Fibroblast of skin of right biceps (primary cell): ENCODE measurements at regions not wholly inside any gene's neighbourhood (a gene's known extent, or its start where the extent isn't known, plus 50 kb on each side); places are given as distances from the start of the nearest gene placed in this dataset.

Source experiments
- DNase-seq: peaks from one replicate; pipeline ENCODE4 v3.0.0-alpha.2; 2013

DNA sequence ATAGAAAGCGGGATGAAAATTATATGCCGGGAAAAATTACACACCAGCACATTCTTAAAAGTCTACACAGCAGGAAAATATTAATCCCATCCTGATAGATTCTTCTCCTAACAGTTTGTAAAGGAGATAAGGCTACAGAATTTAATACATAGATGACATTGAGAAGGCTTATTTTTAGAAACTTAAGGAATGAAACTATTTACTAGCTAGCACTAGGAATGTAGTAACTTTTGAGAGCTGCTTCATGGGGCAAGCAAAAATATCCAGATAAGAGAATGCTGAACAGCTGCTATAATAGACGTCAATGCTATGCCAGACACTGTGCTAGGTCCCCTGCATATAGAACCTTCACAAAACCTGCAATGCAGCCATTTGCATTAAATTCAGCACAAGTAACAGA lies 912.7 kb upstream of the NR2F2 start:
- no peak for DNase-seq

DNA sequence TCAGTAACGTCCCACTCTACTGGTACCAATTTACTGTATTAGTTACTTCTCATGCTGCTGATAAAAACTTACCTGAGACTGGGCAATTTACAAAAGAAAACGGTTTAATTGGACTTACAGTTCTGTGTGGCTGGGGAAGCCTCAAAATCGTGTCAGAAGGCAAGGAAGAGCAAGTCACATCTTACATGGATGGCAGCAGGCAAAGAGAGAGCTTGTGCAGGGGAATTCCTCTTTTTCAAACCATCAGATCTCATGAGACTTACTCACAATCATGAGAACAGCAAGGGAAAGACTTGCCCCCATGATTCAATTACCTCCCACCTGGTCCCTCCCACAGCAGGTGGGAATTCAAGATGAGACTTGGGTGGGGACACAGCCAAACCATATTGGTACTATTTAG lies 908.2 kb upstream of the NR2F2 start:
- DNase-seq = no peak

DNA sequence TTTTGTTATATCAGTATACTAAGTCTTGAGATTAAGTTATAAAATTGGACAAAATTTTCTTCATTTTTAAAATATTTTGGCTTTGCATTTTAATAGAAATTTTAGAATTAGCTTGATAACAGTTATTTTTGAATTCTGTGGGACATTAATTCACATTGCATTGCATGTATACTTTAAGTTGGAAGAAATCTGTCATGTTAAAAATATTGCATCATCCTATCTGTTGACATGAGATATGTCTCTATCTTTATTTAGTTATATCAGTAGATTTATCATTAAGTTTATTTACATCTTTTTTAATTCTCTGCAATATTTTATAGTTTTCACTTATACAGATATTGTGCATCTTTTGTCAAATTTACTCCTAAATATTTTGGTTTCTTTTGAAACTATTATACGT lies 904.6 kb upstream of the NR2F2 start:
- no peak for DNase-seq

DNA sequence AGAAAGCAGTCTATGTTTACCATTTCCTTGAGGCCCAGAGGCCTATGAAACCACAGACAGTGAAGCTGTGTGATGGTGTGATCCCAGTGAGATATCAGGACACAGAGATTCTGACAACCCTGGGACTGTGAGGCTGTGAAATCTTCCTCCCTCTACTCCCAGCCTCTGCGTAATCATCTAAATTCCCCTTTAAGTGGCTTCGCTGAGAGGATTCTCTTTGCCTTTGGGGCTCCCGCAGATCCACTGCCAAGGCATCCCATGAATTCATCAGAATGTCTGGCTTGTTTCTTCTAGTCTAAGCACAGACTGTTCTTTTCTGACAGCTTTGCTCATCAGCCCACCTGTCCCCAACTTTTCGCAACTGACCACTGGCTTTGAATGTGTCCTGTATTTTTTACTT lies 901.2 kb upstream of the NR2F2 start:
- no peak for DNase-seq

DNA sequence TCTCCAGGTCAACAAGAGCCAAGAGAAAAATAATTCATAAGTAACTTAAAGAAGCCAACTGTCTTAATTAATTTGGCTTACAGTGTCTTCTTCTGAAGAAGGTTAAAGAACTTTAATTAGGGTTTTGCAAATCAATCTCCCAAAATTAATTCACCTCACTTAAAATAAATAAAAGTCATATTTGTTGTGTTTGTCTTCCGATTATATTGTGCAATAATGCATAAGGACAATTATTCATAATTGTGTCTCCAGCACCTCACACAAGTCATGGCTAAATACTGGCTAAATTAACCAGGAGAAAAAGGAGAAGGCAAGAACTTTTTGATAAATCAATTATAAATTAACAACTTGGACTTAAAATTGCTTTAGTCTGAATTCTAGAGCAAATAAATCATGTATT lies 899.0 kb upstream of the NR2F2 start:
- no peak for DNase-seq

DNA sequence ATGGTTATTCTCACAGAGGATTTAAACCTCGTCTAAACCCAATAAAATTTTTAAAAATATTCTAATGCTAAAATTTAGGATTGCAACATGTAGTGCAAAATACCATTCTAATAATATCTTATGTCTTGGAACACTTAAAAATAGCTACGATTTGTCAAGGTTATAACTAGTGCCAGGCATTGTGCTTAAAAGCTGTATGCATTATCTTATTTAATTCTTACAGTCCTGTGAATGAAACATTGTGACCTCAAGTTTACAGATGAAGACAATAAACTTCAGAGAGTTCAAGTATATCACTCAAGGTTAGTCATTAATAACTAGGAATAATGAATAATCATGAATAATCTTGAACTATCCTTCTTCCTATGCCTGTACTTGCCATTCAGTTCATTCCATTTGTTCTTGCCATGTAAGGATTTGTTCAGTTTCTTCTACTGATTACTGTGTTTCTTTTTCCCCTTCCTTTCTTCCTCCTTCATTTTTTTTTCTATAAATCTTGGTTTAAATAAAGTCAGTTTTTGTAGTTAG lies 897.6 kb upstream of the NR2F2 start:
- DNase-seq = no peak

DNA sequence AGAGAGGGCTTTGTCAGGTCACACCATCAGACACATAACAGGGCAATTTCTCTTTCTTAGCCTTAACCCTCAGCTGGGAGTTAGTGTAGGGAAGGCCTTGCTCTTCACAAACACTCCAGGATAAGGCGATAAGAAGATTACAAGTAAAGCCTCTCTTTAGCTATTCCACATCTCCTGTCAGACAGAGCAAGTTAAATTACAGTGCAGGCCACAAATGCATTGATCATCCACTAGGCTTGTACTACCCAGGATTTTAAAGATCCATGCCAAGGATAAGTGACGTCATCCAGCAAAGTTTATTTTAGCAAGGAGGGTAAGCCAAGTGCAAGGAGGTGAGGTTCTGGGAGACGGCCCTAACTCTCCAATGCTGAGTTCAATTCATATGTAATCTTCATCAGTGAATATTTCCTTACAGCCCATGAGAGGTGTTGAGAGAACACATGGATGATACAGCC lies 890.6 kb upstream of the NR2F2 start:
- DNase-seq = peak; percentile 24

DNA sequence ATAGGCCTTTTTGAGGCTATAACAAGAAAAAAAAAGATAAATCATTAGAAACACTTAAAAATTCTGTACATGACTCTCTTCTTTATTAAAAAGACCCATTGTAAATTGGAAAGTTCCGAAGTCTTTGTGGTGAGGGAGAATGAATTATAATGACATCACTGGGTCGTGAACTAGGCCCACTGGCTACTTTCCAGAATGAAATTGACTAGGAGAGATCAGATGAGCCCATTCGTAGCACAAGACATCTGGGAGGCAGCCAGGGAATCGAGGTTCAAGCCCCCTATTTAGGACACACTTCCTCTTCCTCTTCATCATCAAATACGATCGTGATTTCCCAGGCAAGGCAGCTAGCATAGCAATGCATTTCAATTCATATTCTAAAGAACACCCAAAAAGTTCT lies 889.8 kb upstream of the NR2F2 start:
- no peak for DNase-seq

DNA sequence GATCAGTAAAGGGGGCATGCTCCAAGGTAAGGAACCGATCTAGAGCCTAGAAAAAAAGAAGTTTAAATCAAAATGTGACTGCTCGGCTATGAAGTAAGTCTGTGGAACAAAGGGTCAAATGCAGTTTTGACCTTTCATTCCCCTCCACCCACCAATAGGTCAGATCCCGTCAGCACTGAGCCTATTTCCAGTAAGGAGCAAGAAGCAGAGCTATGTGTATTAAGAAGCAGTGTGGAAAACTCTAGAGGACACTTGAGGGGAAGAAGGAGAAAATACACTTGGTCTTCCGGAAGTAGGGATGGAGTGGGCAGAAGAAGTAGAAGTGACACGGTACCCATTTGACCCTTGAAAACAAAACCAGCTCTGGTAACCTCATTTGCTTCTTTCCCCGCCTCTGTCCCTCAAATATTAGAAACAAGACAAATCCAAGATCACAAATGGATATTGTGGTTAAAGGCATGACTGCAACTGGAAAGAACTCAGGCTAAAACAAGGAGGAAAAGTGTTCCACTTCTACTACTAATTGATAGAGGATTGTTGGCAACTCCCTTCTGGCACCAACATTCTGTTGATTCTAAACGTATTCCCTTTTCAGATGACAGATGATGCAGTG lies 888.3 kb upstream of the NR2F2 start:
- DNase-seq = no peak

DNA sequence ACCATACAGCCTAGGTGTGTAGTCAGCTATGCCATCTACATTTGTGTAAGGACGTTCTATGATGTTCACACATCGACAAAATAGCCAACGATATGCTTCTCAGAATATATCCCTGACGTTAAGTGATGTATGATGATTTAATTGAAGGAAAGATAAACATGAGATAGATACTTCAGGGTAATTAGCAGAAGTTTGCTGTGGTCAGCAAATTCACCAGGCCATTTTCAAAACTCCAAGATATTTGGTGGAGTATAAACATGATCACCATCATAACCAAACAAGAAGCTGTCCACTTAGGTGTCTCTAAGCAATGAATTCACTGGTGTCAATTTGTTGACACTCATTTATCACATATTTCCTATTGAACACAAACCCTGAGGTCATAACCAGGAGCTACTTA lies 885.6 kb upstream of the NR2F2 start:
- no peak for DNase-seq

DNA sequence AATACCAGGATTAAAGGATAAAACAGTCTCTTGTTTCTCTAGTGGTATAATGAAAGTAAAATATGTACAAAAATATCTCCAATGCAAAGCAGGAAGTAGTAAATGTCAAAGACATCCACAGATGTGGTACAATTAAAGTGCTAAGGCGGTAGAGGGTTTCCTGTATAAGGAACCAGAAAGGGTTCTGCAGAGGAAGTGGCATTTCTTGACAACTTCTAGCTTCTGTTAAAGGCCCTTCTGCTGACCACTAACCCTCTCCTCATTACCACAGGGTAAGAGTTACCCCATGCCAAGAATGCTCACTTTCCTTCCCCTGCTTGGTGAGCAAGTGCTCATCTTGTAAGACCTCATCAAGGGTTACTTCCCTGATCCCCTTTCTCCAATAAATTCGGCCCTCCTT lies 883.6 kb upstream of the NR2F2 start:
- no peak for DNase-seq

DNA sequence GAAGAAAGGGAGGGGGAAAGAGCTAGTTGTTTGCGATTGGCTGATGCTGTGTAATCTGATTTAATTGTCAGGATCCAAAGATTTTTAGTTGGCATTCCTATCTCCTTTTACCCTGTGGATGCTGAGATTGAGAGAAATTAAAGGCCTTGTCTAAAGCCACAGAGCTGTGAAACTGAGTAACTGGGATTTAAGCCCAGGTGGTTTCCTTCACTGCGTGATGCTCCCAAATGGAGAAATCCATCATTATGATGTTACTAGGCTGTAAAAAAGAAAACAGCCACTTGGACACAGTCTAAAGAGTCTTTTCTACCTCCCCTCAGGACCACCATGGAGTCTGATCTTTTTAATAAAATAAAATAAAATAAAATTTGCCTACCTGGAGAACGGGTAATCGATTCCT lies 883.0 kb upstream of the NR2F2 start:
- DNase-seq = no peak

DNA sequence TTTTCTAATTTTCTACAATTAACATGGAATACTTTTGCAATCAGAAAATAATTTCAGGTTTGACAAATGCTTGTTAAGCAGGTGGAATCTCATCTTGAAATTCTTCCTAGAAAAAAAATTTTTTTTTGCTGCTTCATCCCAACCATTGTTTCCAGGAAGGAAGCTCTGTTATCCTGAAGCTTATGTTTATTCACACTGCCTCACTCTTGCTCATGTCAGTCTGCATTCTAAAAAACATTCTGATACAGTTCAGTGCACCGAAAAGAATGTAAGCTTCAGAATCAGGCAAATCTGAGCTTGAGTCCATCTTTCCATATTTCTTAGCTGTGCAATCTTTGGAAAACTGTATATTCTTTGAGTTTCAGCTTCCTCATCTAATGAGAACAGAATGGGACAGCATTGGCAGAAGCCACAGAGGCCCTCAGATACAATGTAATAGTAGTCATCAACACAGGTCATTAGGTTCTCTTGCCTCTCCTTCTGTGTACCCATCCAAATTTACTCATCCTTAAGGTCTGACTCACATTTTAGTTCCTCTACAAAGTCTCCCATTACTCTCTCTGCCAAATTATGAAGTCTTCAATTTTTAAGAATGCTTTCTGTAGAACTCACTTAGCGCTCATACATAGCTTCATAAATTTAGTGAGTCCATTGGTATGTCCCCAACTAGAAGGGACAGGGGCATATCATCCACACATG lies 881.8 kb upstream of the NR2F2 start:
- peak; percentile 53 for DNase-seq

DNA sequence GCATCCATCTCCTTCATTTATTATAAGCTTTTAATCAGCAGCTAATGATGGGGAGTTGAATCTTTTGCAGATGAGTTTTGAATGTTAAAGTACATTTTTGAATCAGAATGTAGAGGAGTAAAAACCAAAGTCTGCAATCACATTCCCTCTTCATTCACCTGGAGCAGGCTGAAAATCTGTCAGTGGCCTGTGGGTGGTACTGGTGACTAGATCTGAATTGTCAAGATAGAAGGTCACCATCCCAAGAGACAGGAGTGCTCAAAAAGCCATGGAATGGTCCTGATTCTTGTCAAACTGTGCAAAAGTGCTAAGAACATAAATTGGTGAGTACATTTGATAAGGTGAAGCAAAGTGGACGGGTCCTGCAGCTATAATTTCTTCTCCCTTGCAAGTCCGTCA lies 881.3 kb upstream of the NR2F2 start:
- no peak for DNase-seq

DNA sequence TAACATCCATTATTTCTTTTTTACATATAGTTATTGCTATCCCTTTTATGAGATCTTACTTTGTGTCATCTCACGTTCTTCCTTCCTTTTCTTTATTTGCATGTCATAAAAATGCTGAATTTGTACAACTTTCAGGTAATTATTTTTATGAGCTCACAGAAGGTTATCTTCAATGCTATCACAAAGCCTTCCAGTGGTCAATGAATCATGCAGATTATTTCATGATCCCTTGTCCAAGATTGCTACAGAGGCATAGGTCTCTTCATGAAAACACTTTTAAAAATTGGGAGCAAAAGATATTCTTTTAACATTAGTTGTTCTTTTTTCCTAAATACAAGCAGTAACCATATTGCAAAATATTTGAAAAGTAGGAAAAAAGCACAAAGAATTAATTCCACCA lies 880.1 kb upstream of the NR2F2 start:
- DNase-seq = no peak

DNA sequence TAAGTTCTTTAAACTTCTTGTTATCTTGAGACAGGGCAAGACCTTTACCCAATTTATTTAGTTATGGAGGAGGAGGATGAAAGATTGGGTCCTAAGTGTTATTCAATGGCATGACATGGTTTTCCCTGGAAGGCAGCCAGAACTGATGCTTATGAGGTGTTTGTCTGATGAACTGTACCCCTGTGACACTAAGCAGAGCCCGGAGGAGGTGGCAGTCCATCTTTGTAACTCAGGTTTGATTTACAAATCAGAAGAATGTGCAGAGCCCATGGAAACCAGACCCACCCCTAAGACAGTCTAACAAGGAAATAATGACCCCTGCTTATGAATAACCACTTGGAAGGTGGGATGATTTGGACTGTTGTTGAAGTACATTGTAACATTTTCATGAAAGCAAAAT lies 878.6 kb upstream of the NR2F2 start:
- DNase-seq = no peak

DNA sequence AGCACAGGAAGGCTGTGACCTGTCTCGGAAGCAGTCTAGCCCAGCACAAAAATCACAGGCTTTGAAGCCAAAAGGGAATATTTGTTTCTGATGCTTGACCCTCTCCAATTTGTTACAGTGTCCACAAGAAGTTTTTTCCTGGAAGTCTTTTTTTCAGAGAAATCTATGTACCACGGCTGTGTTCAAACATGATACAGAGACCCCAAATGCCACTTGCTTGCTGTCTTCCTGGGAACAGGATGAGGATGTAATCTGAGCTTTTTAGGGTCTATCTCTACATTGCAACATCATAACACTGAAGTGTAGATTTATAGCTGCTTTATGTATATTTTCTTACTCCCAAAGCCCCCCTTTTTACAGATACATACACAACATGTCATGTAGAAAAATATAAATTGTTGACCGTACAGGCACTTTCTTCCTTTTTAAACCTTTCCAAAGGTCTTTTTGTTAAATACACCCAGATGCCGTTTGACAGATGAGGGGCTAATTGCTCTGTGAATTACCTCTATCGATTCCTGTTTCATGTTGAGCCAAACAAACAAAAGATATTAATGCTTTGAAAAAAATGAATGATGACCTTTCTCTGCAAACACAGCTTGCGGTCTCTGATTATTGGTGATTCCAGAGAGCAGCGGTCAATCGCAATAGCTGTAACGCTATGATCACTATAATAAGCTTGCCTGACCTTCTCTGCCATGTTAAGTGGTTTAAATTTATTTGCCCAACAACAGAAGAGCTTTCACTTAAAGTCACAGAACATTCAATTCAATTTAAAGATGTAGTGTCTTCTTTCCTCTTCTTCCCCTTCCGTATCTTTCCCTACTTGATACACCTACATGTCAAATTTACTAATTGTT lies 875.9 kb upstream of the NR2F2 start:
- DNase-seq = no peak

DNA sequence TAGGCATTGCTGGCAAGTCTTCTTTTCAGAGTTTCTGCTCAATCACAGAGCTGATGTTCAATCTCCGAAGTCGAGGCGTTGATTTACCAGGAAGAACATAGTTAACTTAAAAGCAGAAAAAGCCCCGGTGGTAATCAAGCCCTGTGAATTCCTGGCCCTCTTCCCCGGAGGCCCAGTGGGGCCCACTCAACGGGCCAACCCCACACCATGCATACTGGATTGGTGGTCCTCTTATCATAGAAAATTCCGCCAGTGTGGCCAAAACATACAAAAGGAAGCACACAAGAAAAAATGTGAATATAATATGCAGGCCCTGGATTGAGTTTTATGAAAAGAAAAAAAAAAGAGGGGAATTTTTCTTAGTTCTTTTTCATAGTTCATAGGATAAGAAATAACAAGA lies 873.0 kb upstream of the NR2F2 start:
- DNase-seq = peak; percentile 12

DNA sequence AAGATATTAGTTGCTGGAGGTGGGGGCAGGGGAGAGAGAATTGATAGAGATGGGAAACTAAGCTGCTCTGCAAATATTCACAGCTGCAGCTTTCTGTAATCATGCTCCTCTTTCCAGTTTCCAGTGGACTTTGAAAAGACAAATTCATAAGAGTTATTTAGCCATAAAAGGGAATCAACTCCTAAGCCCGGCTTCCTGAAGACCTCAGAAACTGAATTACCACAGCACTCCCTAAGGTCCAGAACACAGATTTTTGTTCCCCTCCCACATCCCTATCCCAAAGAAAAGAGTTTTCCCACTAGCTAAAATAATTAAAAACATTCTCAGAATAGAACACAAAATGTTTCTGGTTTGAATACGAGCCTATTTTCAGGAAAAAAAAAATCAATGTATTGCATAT lies 871.8 kb upstream of the NR2F2 start:
- peak; percentile 8 for DNase-seq

DNA sequence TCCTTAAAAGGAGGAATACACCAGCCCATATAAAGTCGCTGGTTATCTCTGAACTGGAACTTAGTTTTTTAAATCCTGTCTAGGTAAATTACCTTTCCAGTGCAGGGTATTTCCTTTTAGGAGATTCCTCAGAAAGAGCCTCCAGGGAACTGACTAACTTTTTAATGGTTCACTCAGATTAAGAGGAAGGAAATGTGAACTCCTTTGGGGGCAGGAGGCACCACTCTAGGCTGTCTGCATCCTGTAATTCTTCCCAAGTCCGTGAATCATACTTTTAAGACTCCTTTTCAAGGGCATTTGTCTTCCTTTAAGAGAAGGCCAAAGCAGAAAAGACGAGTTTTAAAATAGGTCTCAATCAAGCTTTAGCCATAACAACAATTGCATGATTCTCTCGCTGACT lies 871.2 kb upstream of the NR2F2 start:
- peak; percentile 64 for DNase-seq

DNA sequence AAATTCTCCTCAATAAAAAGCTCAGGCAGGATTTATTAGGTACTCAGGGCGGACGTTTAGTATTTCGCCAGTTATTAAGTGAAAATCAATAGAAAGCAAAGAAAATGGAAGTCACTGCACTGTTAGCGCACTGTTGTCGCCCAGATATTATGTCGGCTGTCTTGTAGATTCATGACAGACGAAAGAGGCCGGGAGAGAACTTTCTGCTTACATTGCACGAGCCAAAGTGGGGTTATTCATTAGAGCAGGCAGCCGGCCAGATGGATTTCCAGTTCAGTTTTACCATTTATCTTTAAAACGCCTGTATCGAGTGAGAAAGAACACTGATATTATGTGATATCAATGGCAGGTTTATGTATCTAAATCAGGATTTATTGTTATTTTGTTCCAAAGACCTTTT lies 866.0 kb upstream of the NR2F2 start:
- DNase-seq = no peak

DNA sequence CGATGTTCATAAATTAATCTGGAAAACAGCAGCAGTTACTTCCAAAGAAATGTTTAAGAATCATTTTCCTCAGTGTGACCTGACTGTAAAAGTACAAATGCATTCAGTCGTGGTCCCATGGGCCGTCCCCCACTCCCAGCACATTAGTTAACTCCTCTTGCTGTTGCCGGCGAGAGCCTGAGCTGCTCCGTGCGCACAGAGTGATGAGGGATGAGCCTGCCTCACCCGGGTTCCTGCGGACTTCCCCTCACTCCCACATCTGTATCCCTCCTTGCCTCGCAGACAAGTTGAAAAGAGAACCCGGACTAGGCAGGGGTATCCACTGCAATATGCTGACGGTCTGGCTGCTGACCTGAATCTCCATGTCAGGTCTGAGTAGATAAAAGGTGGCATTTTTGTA lies 861.7 kb upstream of the NR2F2 start:
- DNase-seq = no peak

DNA sequence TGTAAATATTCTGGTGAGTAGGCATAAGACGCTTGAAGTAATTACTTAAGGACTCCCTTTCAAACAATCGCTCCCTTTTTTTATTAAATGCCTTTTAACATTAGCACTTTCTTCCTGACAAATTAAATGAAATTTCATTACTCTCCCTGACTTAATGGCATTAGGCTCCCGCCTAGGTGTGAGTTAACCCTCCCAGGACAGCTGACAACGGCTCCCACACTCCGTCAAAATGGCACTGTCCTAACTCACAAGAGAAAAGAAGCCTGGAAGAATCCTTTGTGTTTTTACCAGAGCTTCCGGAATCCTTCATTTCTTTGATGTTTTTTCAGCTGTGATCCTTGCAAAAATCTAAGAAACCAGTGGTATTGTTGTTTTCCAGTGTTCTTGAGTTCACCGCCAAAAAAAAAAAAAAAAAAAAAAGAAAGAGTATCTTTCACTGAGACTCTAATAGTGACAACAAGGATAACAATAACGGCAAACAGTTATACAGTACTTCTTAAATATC lies 861.0 kb upstream of the NR2F2 start:
- no peak for DNase-seq

DNA sequence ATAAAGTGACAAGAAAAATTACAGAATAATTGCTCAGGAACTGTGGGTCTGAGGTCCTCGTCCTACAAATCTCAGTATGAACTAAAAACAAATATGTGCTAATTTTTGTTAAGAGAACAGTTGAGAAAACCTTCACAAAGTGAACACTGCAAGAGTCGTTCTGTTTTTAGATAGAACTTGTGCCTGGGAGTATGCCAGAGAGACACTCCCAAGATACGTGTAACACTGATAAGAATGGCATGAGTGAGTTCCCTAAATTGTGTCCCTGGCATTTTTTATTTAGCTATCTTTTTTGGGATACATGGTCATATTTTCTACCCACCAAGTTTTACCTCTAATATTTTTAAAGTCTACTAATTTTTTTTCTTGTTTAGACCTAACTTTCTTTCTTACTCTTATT lies 860.0 kb upstream of the NR2F2 start:
- DNase-seq = no peak
